SH-SY5Y (cell line): ENCODE measurements at regions not wholly inside any gene's neighbourhood (a gene's known extent, or its start where the extent isn't known, plus 50 kb on each side); places are given as distances from the start of the nearest gene placed in this dataset.

Experiments used
- GATA2 ChIP-seq: IDR thresholded peaks from 2 replicates; pipeline ENCODE4 v1.6.1; 2011; ENCODE audit warnings: mild to moderate bottlenecking, low read depth, low read length
- GATA3 ChIP-seq: IDR thresholded peaks from 2 replicates; pipeline ENCODE4 v1.6.1; 2011; ENCODE audit warnings: low read depth, mild to moderate bottlenecking, low read length, moderate library complexity

GRCh38 chr10:128457136-128457535 lies 330.9 kb upstream of the MKI67 start:
- no peak for TF ChIP-seq GATA2
- no peak for TF ChIP-seq GATA3
